H9 (cell line): ENCODE measurements at regions not wholly inside any gene's neighbourhood (a gene's known extent, or its start where the extent isn't known, plus 50 kb on each side); places are given as distances from the start of the nearest gene placed in this dataset.

Source experiments
- DNase-seq: peaks from one replicate; pipeline ENCODE4 v3.0.0-alpha.2; 2017
- H2AFZ ChIP-seq: one replicate; pipeline ENCODE4 v1.6.1; 2013; ENCODE audit warnings: mild to moderate bottlenecking, low read length, control low read depth, moderate library complexity
- H2AK5ac ChIP-seq: 2 replicates; pipeline ENCODE4 v1.6.1; 2013; ENCODE audit warnings: low read length, control low read depth, mixed read lengths; ENCODE audit not compliant: insufficient read length
- H2BK120ac ChIP-seq: one replicate; pipeline ENCODE4 v1.6.1; 2013; ENCODE audit warnings: low read depth, mild to moderate bottlenecking, low read length, control low read depth, inconsistent platforms; ENCODE audit not compliant: poor library complexity, severe bottlenecking
- H2BK12ac ChIP-seq: 2 replicates; pipeline ENCODE4 v1.6.1; 2013; ENCODE audit warnings: low read length, control low read depth, mixed read lengths, low read depth; ENCODE audit not compliant: insufficient read length
- H2BK15ac ChIP-seq: 2 replicates; pipeline ENCODE4 v1.6.1; 2013; ENCODE audit warnings: low read depth, low read length, control low read depth
- H2BK20ac ChIP-seq: one replicate; pipeline ENCODE4 v1.6.1; 2013; ENCODE audit warnings: low read depth, mild to moderate bottlenecking, low read length, control low read depth, inconsistent platforms; ENCODE audit not compliant: poor library complexity, severe bottlenecking
- H2BK5ac ChIP-seq: 2 replicates; pipeline ENCODE4 v1.6.1; 2013; ENCODE audit warnings: low read length, control low read depth, mixed read lengths; ENCODE audit not compliant: insufficient read length
- H3K14ac ChIP-seq: 2 replicates; pipeline ENCODE4 v1.6.1; 2013; ENCODE audit warnings: low read length, control low read depth; ENCODE audit not compliant: insufficient read depth
- H3K18ac ChIP-seq: 2 replicates; pipeline ENCODE4 v1.6.1; 2013; ENCODE audit warnings: low read depth, mild to moderate bottlenecking, mixed read lengths, low read length, control low read depth; ENCODE audit not compliant: insufficient read length
- H3K23ac ChIP-seq: 2 replicates; pipeline ENCODE4 v1.6.1; 2013; ENCODE audit warnings: low read length, control low read depth, mixed read lengths, low read depth; ENCODE audit not compliant: insufficient read length
- H3K23me2 ChIP-seq: 2 replicates; pipeline ENCODE4 v1.6.1; 2013; ENCODE audit warnings: low read depth, mild to moderate bottlenecking, mixed read lengths, low read length, control low read depth; ENCODE audit not compliant: insufficient read length, poor library complexity, severe bottlenecking
- H3K27ac ChIP-seq: 2 replicates; pipeline ENCODE4 v1.5.1; 2013; ENCODE audit warnings: low read length, control low read depth, mixed read lengths, low read depth; ENCODE audit not compliant: insufficient read length
- H3K27me3 ChIP-seq: 2 replicates; pipeline ENCODE4 v1.6.1; 2013; ENCODE audit warnings: low read length, control low read depth, inconsistent platforms; ENCODE audit not compliant: insufficient read depth
- H3K4ac ChIP-seq: 2 replicates; pipeline ENCODE4 v1.6.1; 2013; ENCODE audit warnings: low read depth, mild to moderate bottlenecking, control low read depth, inconsistent platforms, low read length, moderate library complexity
- H3K4me1 ChIP-seq: 2 replicates; pipeline ENCODE4 v1.6.1; 2013; ENCODE audit warnings: low read length, control low read depth, inconsistent platforms; ENCODE audit not compliant: insufficient read depth
- H3K4me2 ChIP-seq: 2 replicates; pipeline ENCODE4 v1.6.1; 2013; ENCODE audit warnings: low read length, control low read depth, mixed read lengths; ENCODE audit not compliant: insufficient read length, insufficient read depth
- H3K56ac ChIP-seq: 2 replicates; pipeline ENCODE4 v1.6.1; 2013; ENCODE audit warnings: low read depth, mild to moderate bottlenecking, mixed read lengths, low read length, control low read depth; ENCODE audit not compliant: insufficient read length
- H3K79me1 ChIP-seq: 2 replicates; pipeline ENCODE4 v1.6.1; 2013; ENCODE audit warnings: low read depth, mild to moderate bottlenecking, moderate library complexity, low read length, control low read depth, inconsistent platforms; ENCODE audit not compliant: insufficient read depth, poor library complexity, severe bottlenecking
- H3K79me2 ChIP-seq: 2 replicates; pipeline ENCODE4 v1.6.1; 2013; ENCODE audit warnings: low read length, control low read depth, inconsistent platforms; ENCODE audit not compliant: insufficient read depth
- H3K9ac ChIP-seq: 2 replicates; pipeline ENCODE4 v1.6.1; 2013; ENCODE audit warnings: low read length, control low read depth, mixed read lengths; ENCODE audit not compliant: insufficient read length; ENCODE audit errors: extremely low read depth
- H3K9me3 ChIP-seq: one replicate; pipeline ENCODE4 v1.6.1; 2013; ENCODE audit warnings: low read depth, low read length, inconsistent platforms; ENCODE audit not compliant: control insufficient read depth
- H3T11ph ChIP-seq: one replicate; pipeline ENCODE4 v1.6.1; 2013; ENCODE audit warnings: mild to moderate bottlenecking, low read length, control low read depth, inconsistent platforms
- H4K20me1 ChIP-seq: one replicate; pipeline ENCODE4 v1.6.1; 2013; ENCODE audit not compliant: control insufficient read depth, insufficient read length, insufficient read depth
- H4K5ac ChIP-seq: 2 replicates; pipeline ENCODE4 v1.6.1; 2013; ENCODE audit warnings: low read depth, mild to moderate bottlenecking, mixed read lengths, low read length, control low read depth; ENCODE audit not compliant: insufficient read length
- H4K8ac ChIP-seq: replicated peaks from 2 replicates; pipeline ENCODE4 v1.6.1; 2013; ENCODE audit warnings: low read length, control low read depth, mixed read lengths, low read depth; ENCODE audit not compliant: insufficient read length
- H4K91ac ChIP-seq: 2 replicates; pipeline ENCODE4 v1.6.1; 2013; ENCODE audit warnings: low read depth, mild to moderate bottlenecking, moderate library complexity, mixed read lengths, low read length, control low read depth; ENCODE audit not compliant: insufficient read length
- H3K27ac Mint-ChIP-seq, 3 experiments: 2 replicates in 2 of 3; 3 replicates in 1 of 3; pipeline ENCODE4 v1.8.0; 2020 to 2021; ENCODE audit warnings: mixed read lengths in 3 of 3, mild to moderate bottlenecking in 1 of 3, moderate library complexity in 1 of 3
- H3K27me3 Mint-ChIP-seq: 2 replicates; pipeline ENCODE4 v1.8.0; 2021; ENCODE audit warnings: low read depth, mild to moderate bottlenecking, moderate library complexity, mixed read lengths
- H3K36me3 Mint-ChIP-seq, 3 experiments: 2 replicates in 2 of 3; 3 replicates in 1 of 3; pipeline ENCODE4 v1.8.0; 2020 to 2021; ENCODE audit warnings: low read depth in 3 of 3, mixed read lengths in 3 of 3; ENCODE audit not compliant: insufficient read depth in 1 of 3
- H3K4me1 Mint-ChIP-seq, 2 experiments: 2 replicates each; pipeline ENCODE4 v1.8.0; 2020; ENCODE audit warnings: mixed read lengths in 2 of 2
- H3K4me3 Mint-ChIP-seq, 2 experiments: 2 replicates in 1 of 2; 3 replicates in 1 of 2; pipeline ENCODE4 v1.8.0; 2020 to 2021; ENCODE audit warnings: mild to moderate bottlenecking in 2 of 2, mixed read lengths in 2 of 2, moderate library complexity in 1 of 2
- H3K9me3 Mint-ChIP-seq, 2 experiments: 2 replicates in 1 of 2; 3 replicates in 1 of 2; pipeline ENCODE4 v1.8.0; 2020; ENCODE audit warnings: mild to moderate bottlenecking in 2 of 2, mixed read lengths in 2 of 2, moderate library complexity in 1 of 2
- WGBS: extraction: QIAGEN DNeasy Blood & Tissue Kit; methylation state at CpG from one replicate; pipeline ENCODE4 v1.1.7; 2013; ENCODE audit warnings: missing lambda C conversion rate, low lambda C conversion rate, mixed read lengths; ENCODE audit not compliant: insufficient read length; ENCODE audit errors: extremely low coverage; 5-methylcytosine and 5-hydroxymethylcytosine counted together
- TF ChIP-seq, protein P1 (sequence below): fragments of 200-600 bp; sonication (generic); conservative IDR thresholded peaks from 3 replicates; pipeline ENCODE4 v1.8.0; 2021; ENCODE audit warnings: antibody characterized with exemption, mild to moderate bottlenecking

- H3K23me2 ChIP-seq = no peaks in the 10 kb centered on the region
- H3K14ac ChIP-seq = no peak overlapping the region
- no peak overlapping the region for H2BK20ac ChIP-seq
- no peak overlapping the region for H4K5ac ChIP-seq
- H3K9me3 Mint-ChIP-seq = no peaks in the 10 kb centered on the region
- no peaks in the 10 kb centered on the region for H3K4me1 Mint-ChIP-seq
- no peak overlapping the region for H3K4me2 ChIP-seq
- no peak overlapping the region for H3K4ac ChIP-seq
- no peak overlapping the region for H3K27ac Mint-ChIP-seq
- H3K9me3 ChIP-seq = no peaks in the 10 kb centered on the region
- no peak overlapping the region for H3K27ac ChIP-seq
- H3K27me3 ChIP-seq = no peaks in the 10 kb centered on the region
- H3K56ac ChIP-seq = no peak overlapping the region
- WGBS = no CpG with 5 or more reads among the region's 2 CpGs
- no peak overlapping the region for H2BK15ac ChIP-seq
- no peak for DNase-seq
- H3T11ph ChIP-seq = no peak overlapping the region
- H3K4me1 ChIP-seq = no peaks in the 10 kb centered on the region
- no peak overlapping the region for H4K8ac ChIP-seq
- H3K79me1 ChIP-seq = no peaks in the 10 kb centered on the region
- H4K20me1 ChIP-seq = no peaks in the 10 kb centered on the region
- H2BK12ac ChIP-seq = no peak overlapping the region
- TF ChIP-seq, protein P1, sequence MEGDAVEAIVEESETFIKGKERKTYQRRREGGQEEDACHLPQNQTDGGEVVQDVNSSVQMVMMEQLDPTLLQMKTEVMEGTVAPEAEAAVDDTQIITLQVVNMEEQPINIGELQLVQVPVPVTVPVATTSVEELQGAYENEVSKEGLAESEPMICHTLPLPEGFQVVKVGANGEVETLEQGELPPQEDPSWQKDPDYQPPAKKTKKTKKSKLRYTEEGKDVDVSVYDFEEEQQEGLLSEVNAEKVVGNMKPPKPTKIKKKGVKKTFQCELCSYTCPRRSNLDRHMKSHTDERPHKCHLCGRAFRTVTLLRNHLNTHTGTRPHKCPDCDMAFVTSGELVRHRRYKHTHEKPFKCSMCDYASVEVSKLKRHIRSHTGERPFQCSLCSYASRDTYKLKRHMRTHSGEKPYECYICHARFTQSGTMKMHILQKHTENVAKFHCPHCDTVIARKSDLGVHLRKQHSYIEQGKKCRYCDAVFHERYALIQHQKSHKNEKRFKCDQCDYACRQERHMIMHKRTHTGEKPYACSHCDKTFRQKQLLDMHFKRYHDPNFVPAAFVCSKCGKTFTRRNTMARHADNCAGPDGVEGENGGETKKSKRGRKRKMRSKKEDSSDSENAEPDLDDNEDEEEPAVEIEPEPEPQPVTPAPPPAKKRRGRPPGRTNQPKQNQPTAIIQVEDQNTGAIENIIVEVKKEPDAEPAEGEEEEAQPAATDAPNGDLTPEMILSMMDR = no peak
- no peak overlapping the region for H3K23ac ChIP-seq
- no peak overlapping the region for H3K4me3 Mint-ChIP-seq
- H2BK120ac ChIP-seq = no peak overlapping the region
- H2BK5ac ChIP-seq = no peak overlapping the region
- no peaks in the 10 kb centered on the region for H3K27me3 Mint-ChIP-seq
- no peak overlapping the region for H3K9ac ChIP-seq
- no peak overlapping the region for H3K18ac ChIP-seq
- no peak overlapping the region for H4K91ac ChIP-seq
- no peak overlapping the region for H2AK5ac ChIP-seq
- H3K79me2 ChIP-seq = no peaks in the 10 kb centered on the region
- H2AFZ ChIP-seq = peak overlapping the region; percentile 40
- no peaks in the 10 kb centered on the region for H3K36me3 Mint-ChIP-seq
Observed at GRCh38 chr9:100838857-100839256, 189.7 kb upstream of the PLPPR1 start.
